ENCODE measurements at regions not wholly inside any gene's neighbourhood (a gene's known extent, or its start where the extent isn't known, plus 50 kb on each side); places are given as distances from the start of the nearest gene placed in this dataset.

GRCh38 chr1:195618287-195618686 is 990.0 kb downstream of the KCNT2 start:
- H3K27ac Mint-ChIP-seq: no peak overlapping the region
- H3K4me1 Mint-ChIP-seq (ENCODE audit: low read depth): no peaks in the 10 kb centered on the region
- H3K36me3 Mint-ChIP-seq (ENCODE audit: low read depth): no peaks in the 10 kb centered on the region
- intact Hi-C loops (cut with micrococcal nuclease): no loop called here
- H3K4me3 Mint-ChIP-seq: no peak overlapping the region
- no peaks in the 10 kb centered on the region for H3K27me3 Mint-ChIP-seq (ENCODE audit: low read depth)
- peaks cover 8% of the 10 kb centered on the region for H3K9me3 Mint-ChIP-seq
- CTCF ChIA-PET: interaction anchor here (0.6 kb wide), 1 partner anchor 45 kb away, joined by 7 read pairs; no protein-coding TSS in a partner anchor
- no peak for DNase-seq

DNA sequence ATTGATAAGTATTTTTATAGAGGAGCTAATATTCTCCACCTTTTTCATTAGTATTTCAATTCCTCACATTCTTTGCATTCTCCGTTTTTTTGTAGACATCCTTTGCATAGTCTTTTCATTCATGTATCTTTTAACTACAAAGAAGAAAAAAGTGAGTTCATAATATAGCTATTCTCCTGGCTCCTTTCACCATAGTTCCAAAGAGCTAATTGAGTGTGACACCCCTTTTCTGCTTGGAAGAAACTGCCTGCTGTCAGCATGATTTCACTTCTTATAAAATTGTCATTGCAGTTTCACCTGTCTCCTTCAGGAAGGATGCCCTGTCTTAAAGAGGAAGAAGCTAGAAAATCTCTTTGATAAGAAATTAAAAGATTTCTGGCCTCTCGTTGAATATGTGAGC is 991.1 kb downstream of the KCNT2 start:
- CTCF ChIA-PET: no interaction called here
- no peak for DNase-seq
- Mint-ChIP-seq H3K27me3 (ENCODE audit: low read depth) (no peaks in the 10 kb centered on the region), H3K4me1 (ENCODE audit: low read depth) (no peaks in the 10 kb centered on the region), H3K9me3 (peaks cover 6% of the 10 kb centered on the region), H3K4me3 (no peak overlapping the region), H3K27ac (no peak overlapping the region), H3K36me3 (ENCODE audit: low read depth) (no peaks in the 10 kb centered on the region)
- intact Hi-C loops (cut with micrococcal nuclease): no loop called here

GRCh38 chr1:195608883-195609282 is 999.4 kb downstream of the KCNT2 start:
- no peaks in the 10 kb centered on the region for H3K4me1 Mint-ChIP-seq (ENCODE audit: low read depth)
- no peaks in the 10 kb centered on the region for H3K27me3 Mint-ChIP-seq (ENCODE audit: low read depth)
- H3K36me3 Mint-ChIP-seq (ENCODE audit: low read depth): no peaks in the 10 kb centered on the region
- H3K9me3 Mint-ChIP-seq: peaks cover 4% of the 10 kb centered on the region
- H3K27ac Mint-ChIP-seq: no peak overlapping the region
- CTCF ChIA-PET: no interaction called here
- intact Hi-C loops (cut with micrococcal nuclease): no loop called here
- no peak for DNase-seq
- no peak overlapping the region for H3K4me3 Mint-ChIP-seq

- intact Hi-C loops (cut with micrococcal nuclease): no loop called here
- Mint-ChIP-seq H3K27ac (no peak overlapping the region), H3K27me3 (ENCODE audit: low read depth) (no peaks in the 10 kb centered on the region), H3K4me3 (no peak overlapping the region), H3K36me3 (ENCODE audit: low read depth) (no peaks in the 10 kb centered on the region), H3K4me1 (ENCODE audit: low read depth) (no peaks in the 10 kb centered on the region), H3K9me3 (peaks cover 5% of the 10 kb centered on the region)
- CTCF ChIA-PET: no interaction called here
- no peak for DNase-seq
Observed at GRCh38 chr1:195606483-195606882, 1001.8 kb downstream of the KCNT2 start.

DNA sequence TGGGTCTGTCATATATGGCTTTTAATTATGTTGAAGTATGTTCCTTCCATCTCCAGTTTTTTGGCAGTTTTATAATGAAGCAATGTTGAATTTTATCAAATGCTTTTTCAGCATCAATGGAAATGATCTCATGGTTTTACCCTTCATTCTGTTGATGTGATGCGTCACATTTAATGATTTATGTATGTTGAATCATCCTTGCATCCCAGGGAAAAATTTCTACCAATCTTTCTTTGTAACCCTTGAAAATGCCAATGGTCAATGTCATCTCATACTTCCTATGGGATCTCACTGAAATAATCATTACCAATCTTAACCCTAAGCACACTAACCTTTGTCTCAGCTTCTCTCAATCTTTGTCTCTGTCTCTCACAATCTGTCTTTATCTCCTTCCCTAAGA is 1004.0 kb downstream of the KCNT2 start:
- DNase-seq: no peak
- Mint-ChIP-seq H3K36me3 (ENCODE audit: low read depth) (no peaks in the 10 kb centered on the region), H3K4me1 (ENCODE audit: low read depth) (no peaks in the 10 kb centered on the region), H3K27ac (no peak overlapping the region), H3K4me3 (no peak overlapping the region), H3K27me3 (ENCODE audit: low read depth) (no peaks in the 10 kb centered on the region), H3K9me3 (peaks cover 5% of the 10 kb centered on the region)
- CTCF ChIA-PET: no interaction called here
- intact Hi-C loops (cut with micrococcal nuclease): no loop called here

- Mint-ChIP-seq H3K4me3 (no peak overlapping the region), H3K27me3 (ENCODE audit: low read depth) (no peaks in the 10 kb centered on the region), H3K9me3 (peaks cover 3% of the 10 kb centered on the region), H3K27ac (no peak overlapping the region), H3K36me3 (ENCODE audit: low read depth) (no peaks in the 10 kb centered on the region), H3K4me1 (ENCODE audit: low read depth) (no peaks in the 10 kb centered on the region)
- no peak for DNase-seq
- CTCF ChIA-PET: no interaction called here
- intact Hi-C loops (cut with micrococcal nuclease): no loop called here
Observed at GRCh38 chr1:195597891-195598290, 1010.3 kb downstream of the KCNT2 start.

DNA sequence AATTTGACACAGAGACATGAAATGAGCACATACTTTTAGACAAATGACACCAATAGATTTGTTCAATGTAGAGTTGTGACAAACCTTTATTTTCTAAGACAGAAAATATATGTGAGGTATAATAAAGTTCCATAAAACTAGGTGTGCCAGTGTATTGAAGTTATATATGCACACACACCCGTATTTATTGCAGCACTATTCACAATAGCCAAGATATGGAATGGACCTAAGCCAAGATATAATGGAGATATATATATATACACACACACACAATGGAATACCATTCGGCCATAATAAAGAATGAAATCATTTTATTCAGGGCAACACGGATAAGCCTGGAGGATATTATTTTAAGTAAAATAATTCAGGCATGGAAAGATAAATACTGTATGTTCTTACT is 1013.5 kb downstream of the KCNT2 start:
- no peak for DNase-seq
- CTCF ChIA-PET: no interaction called here
- peaks cover 3% of the 10 kb centered on the region for H3K9me3 Mint-ChIP-seq
- intact Hi-C loops (cut with micrococcal nuclease): no loop called here
- H3K4me1 Mint-ChIP-seq (ENCODE audit: low read depth): no peaks in the 10 kb centered on the region
- H3K36me3 Mint-ChIP-seq (ENCODE audit: low read depth): no peaks in the 10 kb centered on the region
- H3K27me3 Mint-ChIP-seq (ENCODE audit: low read depth): no peaks in the 10 kb centered on the region
- H3K27ac Mint-ChIP-seq: no peak overlapping the region
- H3K4me3 Mint-ChIP-seq: no peak overlapping the region

DNA sequence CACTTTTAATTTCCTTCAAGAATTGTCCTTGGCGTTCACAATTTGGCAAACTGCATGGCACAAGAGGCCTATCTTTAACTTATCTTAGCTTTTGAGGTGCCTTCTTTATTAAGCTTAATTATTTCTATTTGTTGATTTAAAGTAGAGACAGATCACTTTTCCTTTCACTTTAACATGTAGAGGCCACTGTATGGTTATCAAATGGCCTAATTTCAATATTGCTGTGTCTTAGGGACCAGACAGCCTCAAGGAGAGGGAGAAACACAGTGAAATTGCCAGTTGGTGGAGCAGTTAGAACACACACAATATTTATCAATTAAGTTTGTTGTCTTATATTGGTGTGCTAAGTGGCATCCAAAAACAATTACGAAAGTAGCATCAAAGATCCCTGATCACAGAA is 1013.9 kb downstream of the KCNT2 start:
- Mint-ChIP-seq H3K9me3 (peaks cover 3% of the 10 kb centered on the region), H3K36me3 (ENCODE audit: low read depth) (no peaks in the 10 kb centered on the region), H3K27ac (no peak overlapping the region), H3K4me1 (ENCODE audit: low read depth) (no peaks in the 10 kb centered on the region), H3K4me3 (no peak overlapping the region), H3K27me3 (ENCODE audit: low read depth) (no peaks in the 10 kb centered on the region)
- CTCF ChIA-PET: no interaction called here
- intact Hi-C loops (cut with micrococcal nuclease): no loop called here
- no peak for DNase-seq

GRCh38 chr1:195591917-195592672 is 1016.1 kb downstream of the KCNT2 start:
- no peaks in the 10 kb centered on the region for H3K9me3 Mint-ChIP-seq
- no peak for DNase-seq
- H3K4me3 Mint-ChIP-seq: no peak overlapping the region
- CTCF ChIA-PET: no interaction called here
- H3K36me3 Mint-ChIP-seq (ENCODE audit: low read depth): no peaks in the 10 kb centered on the region
- intact Hi-C loops (cut with micrococcal nuclease): no loop called here
- H3K27me3 Mint-ChIP-seq (ENCODE audit: low read depth): no peaks in the 10 kb centered on the region
- H3K27ac Mint-ChIP-seq: no peak overlapping the region
- no peaks in the 10 kb centered on the region for H3K4me1 Mint-ChIP-seq (ENCODE audit: low read depth)

DNA sequence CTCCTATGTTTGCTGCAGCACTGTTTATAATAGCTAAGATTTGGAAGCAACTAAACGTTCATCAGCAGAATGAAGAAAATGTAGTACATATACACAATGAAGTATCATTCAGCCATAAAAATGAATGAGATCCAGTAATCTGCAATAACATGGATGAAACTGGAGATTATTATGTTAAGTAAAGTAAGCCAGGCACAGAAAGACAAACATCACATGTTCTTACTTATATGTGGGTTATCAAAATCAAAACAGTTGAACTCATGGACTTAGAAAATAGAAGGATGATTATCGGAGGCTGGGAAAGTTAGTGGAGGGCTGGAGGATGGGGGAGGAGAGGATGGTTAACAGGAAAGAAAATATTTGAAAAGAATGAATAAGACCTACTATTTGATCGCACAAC is 1017.6 kb downstream of the KCNT2 start:
- no peaks in the 10 kb centered on the region for H3K36me3 Mint-ChIP-seq (ENCODE audit: low read depth)
- CTCF ChIA-PET: no interaction called here
- no peak for DNase-seq
- H3K9me3 Mint-ChIP-seq: peaks cover 5% of the 10 kb centered on the region
- H3K27ac Mint-ChIP-seq: no peak overlapping the region
- H3K4me1 Mint-ChIP-seq (ENCODE audit: low read depth): no peaks in the 10 kb centered on the region
- no peaks in the 10 kb centered on the region for H3K27me3 Mint-ChIP-seq (ENCODE audit: low read depth)
- intact Hi-C loops (cut with micrococcal nuclease): no loop called here
- no peak overlapping the region for H3K4me3 Mint-ChIP-seq

DNA sequence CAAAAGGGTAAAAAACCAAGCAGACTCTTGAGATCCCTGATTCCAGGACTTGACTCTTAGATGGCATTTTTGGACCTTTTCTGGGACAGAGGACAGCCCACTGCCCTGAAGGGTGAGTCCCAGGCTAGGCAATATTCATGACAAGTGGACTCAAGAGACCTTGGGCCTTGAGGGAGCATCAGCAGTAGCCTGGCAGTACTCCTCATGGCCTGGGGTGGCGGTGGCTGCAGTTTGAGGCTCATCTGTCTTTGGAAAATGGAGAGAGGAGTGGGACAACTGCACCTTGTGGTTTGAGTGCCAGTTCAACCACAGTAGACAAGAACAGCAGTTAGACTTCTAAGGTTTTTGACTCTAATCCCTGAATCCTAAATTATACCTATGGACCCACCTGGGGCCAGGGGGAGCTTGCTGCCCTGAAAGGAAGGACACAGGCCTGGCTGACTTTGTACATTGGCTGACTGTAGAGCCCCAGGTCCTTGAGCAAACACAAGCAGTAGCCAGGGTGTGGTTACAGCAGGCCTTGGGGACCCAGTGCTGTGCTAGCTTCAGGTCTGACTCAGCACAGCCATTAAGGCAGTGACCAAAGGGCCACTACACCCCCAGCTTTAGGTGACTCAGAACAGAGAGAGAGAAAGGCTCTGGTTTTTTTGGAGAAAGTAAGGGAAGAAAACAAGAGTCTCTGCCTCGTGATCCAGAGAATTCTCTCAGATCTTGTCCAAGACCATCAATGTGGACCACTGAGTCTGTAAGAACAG is 1023.2 kb downstream of the KCNT2 start:
- Mint-ChIP-seq H3K4me3 (no peak overlapping the region), H3K27ac (no peak overlapping the region), H3K4me1 (ENCODE audit: low read depth) (no peaks in the 10 kb centered on the region), H3K9me3 (peaks cover 7% of the 10 kb centered on the region), H3K27me3 (ENCODE audit: low read depth) (no peaks in the 10 kb centered on the region), H3K36me3 (ENCODE audit: low read depth) (no peaks in the 10 kb centered on the region)
- CTCF ChIA-PET: no interaction called here
- DNase-seq: no peak
- intact Hi-C loops (cut with micrococcal nuclease): no loop called here

DNA sequence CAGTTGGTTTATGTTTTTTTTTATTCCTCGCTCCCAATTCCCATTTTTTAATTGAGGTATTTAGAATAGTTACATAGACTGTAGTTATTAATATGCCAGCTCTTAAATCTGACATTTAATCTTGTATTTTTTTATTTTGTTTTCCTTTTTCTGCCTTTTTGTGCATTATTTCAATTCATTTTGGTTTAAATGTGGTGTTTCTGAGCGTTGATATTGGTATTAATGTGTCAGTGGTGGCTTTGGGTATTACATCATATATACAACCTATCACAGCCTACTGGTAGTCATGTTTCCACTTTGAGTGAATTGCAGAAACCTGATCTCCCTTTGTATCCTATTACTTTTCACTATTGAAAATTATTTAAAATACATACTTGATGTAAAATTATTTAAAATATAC is 1027.3 kb downstream of the KCNT2 start:
- no peaks in the 10 kb centered on the region for H3K4me1 Mint-ChIP-seq (ENCODE audit: low read depth)
- no peak for DNase-seq
- CTCF ChIA-PET: interaction anchor here (0.6 to 0.7 kb wide), 3 partner anchors 16 to 1828 kb away, joined by 3 to 4 read pairs (median 3); no protein-coding TSS in a partner anchor
- no peak overlapping the region for H3K4me3 Mint-ChIP-seq
- no peaks in the 10 kb centered on the region for H3K36me3 Mint-ChIP-seq (ENCODE audit: low read depth)
- no peak overlapping the region for H3K27ac Mint-ChIP-seq
- peaks cover 6% of the 10 kb centered on the region for H3K9me3 Mint-ChIP-seq
- intact Hi-C loops (cut with micrococcal nuclease): no loop called here
- H3K27me3 Mint-ChIP-seq (ENCODE audit: low read depth): no peaks in the 10 kb centered on the region

GRCh38 chr1:195577748-195578147 is 1030.5 kb downstream of the KCNT2 start:
- no peak for DNase-seq
- H3K36me3 Mint-ChIP-seq (ENCODE audit: low read depth): no peaks in the 10 kb centered on the region
- H3K9me3 Mint-ChIP-seq: peaks cover 5% of the 10 kb centered on the region
- CTCF ChIA-PET: no interaction called here
- no peaks in the 10 kb centered on the region for H3K27me3 Mint-ChIP-seq (ENCODE audit: low read depth)
- no peaks in the 10 kb centered on the region for H3K4me1 Mint-ChIP-seq (ENCODE audit: low read depth)
- H3K4me3 Mint-ChIP-seq: no peak overlapping the region
- intact Hi-C loops (cut with micrococcal nuclease): no loop called here
- no peak overlapping the region for H3K27ac Mint-ChIP-seq
